WI38 (cell line): ENCODE measurements at regions not wholly inside any gene's neighbourhood (a gene's known extent, or its start where the extent isn't known, plus 50 kb on each side); places are given as distances from the start of the nearest gene placed in this dataset.

Source experiments
- H3K4me3 ChIP-seq: 2 replicates; pipeline ENCODE4 v1.5.1; 2011; ENCODE audit warnings: low read depth, mild to moderate bottlenecking, control low read depth, low read length
- CTCF ChIP-seq: IDR thresholded peaks from 2 replicates; pipeline ENCODE4 v1.5.1; 2012; ENCODE audit warnings: low read depth, mild to moderate bottlenecking, control low read depth, low read length

GRCh38 chr2:149783284-149783683 is 195.7 kb upstream of the MMADHC start:
- H3K4me3 ChIP-seq, result no peak overlapping the region
- no peak for TF ChIP-seq CTCF

- no peak for TF ChIP-seq CTCF
- H3K4me3 ChIP-seq, result no peak overlapping the region
Measured at GRCh38 chr2:149782572-149782971, 195.0 kb upstream of the MMADHC start.

- no peak for TF ChIP-seq CTCF
- no peak overlapping the region for H3K4me3 ChIP-seq
Measured at GRCh38 chr2:149781263-149781808, 193.8 kb upstream of the MMADHC start.

GRCh38 chr2:149773006-149773405 is 185.4 kb upstream of the MMADHC start:
- H3K4me3 ChIP-seq, result no peak overlapping the region
- no peak for TF ChIP-seq CTCF

- TF ChIP-seq CTCF, result no peak
- no peak overlapping the region for H3K4me3 ChIP-seq
Measured at GRCh38 chr2:149768320-149768799, 180.8 kb upstream of the MMADHC start.

GRCh38 chr2:149767516-149767974 is 180.0 kb upstream of the MMADHC start:
- H3K4me3 ChIP-seq, result no peak overlapping the region
- TF ChIP-seq CTCF, result no peak

GRCh38 chr2:149766339-149766738 is 178.8 kb upstream of the MMADHC start:
- H3K4me3 ChIP-seq, result no peak overlapping the region
- no peak for TF ChIP-seq CTCF
